Neural progenitor cell (in vitro differentiated cells): ENCODE measurements at regions not wholly inside any gene's neighbourhood (a gene's known extent, or its start where the extent isn't known, plus 50 kb on each side); places are given as distances from the start of the nearest gene placed in this dataset.

Experiments used
- DNase-seq: peaks from one replicate; pipeline ENCODE4 v3.0.0-alpha.2; 2016; ENCODE audit warnings: low spot score
- H2AFZ ChIP-seq: fragments of 200-600 bp; sonication (generic); replicated peaks from 2 replicates; pipeline ENCODE4 v1.6.1; 2016; ENCODE audit warnings: antibody characterized with exemption
- H3F3A ChIP-seq: fragments of 200-600 bp; sonication (generic); 2 replicates; pipeline ENCODE4 v1.6.1; 2016; ENCODE audit warnings: antibody characterized with exemption, low read depth
- H3K27ac ChIP-seq: fragments of 200-600 bp; sonication (generic); 2 replicates; pipeline ENCODE4 v1.5.1; 2016; ENCODE audit warnings: mild to moderate bottlenecking
- H3K27me3 ChIP-seq: fragments of 200-600 bp; sonication (generic); 2 replicates; pipeline ENCODE4 v1.6.1; 2016; ENCODE audit warnings: mild to moderate bottlenecking, moderate library complexity
- H3K36me3 ChIP-seq: fragments of 200-600 bp; sonication (generic); 2 replicates; pipeline ENCODE4 v1.5.1; 2016
- H3K4me1 ChIP-seq: fragments of 200-600 bp; sonication (generic); 2 replicates; pipeline ENCODE4 v1.6.1; 2016; ENCODE audit warnings: mixed run types
- H3K4me2 ChIP-seq: fragments of 200-600 bp; sonication (generic); 2 replicates; pipeline ENCODE4 v1.6.1; 2016
- H3K4me3 ChIP-seq: fragments of 200-600 bp; sonication (generic); 2 replicates; pipeline ENCODE4 v1.5.1; 2016
- H3K79me2 ChIP-seq: fragments of 200-600 bp; sonication (generic); 2 replicates; pipeline ENCODE4 v1.6.1; 2016; ENCODE audit warnings: low read depth
- H3K9ac ChIP-seq: fragments of 200-600 bp; sonication (generic); 2 replicates; pipeline ENCODE4 v1.6.1; 2016
- H3K9me3 ChIP-seq: fragments of 200-600 bp; sonication (generic); 2 replicates; pipeline ENCODE4 v1.5.1; 2016; ENCODE audit warnings: low read depth
- H4K20me1 ChIP-seq: fragments of 200-600 bp; sonication (generic); 2 replicates; pipeline ENCODE4 v1.6.1; 2016; ENCODE audit warnings: low read depth
- H3K27ac Mint-ChIP-seq: 3 replicates; pipeline ENCODE4 v1.8.0; 2021; ENCODE audit warnings: mixed read lengths
- H3K27me3 Mint-ChIP-seq: 2 replicates; pipeline ENCODE4 v1.8.0; 2022; ENCODE audit warnings: low read depth, mild to moderate bottlenecking, inconsistent platforms, moderate library complexity, mixed read lengths; ENCODE audit not compliant: insufficient read depth
- H3K36me3 Mint-ChIP-seq: 3 replicates; pipeline ENCODE4 v1.8.0; 2021; ENCODE audit warnings: mixed read lengths
- H3K4me1 Mint-ChIP-seq: 3 replicates; pipeline ENCODE4 v1.8.0; 2021; ENCODE audit warnings: mixed read lengths
- H3K4me3 Mint-ChIP-seq: 3 replicates; pipeline ENCODE4 v1.8.0; 2021; ENCODE audit warnings: mild to moderate bottlenecking, moderate library complexity, mixed read lengths
- H3K9me3 Mint-ChIP-seq: 3 replicates; pipeline ENCODE4 v1.8.0; 2020; ENCODE audit warnings: mixed read lengths
- EZH2 ChIP-seq: fragments of 200-600 bp; sonication (generic); IDR thresholded peaks from 2 replicates; pipeline ENCODE4 v1.6.1; 2017; ENCODE audit warnings: antibody characterized with exemption, mild to moderate bottlenecking, moderate library complexity
- EZH2phosphoT487 ChIP-seq: fragments of 200-600 bp; sonication (generic); IDR thresholded peaks from 2 replicates; pipeline ENCODE4 v1.6.1; 2017; ENCODE audit warnings: antibody characterized with exemption
- TF ChIP-seq, protein P1 (sequence below): fragments of 200-600 bp; sonication (generic); IDR thresholded peaks from 2 replicates; pipeline ENCODE4 v1.5.1; 2017; ENCODE audit warnings: antibody characterized with exemption, mild to moderate bottlenecking

DNA sequence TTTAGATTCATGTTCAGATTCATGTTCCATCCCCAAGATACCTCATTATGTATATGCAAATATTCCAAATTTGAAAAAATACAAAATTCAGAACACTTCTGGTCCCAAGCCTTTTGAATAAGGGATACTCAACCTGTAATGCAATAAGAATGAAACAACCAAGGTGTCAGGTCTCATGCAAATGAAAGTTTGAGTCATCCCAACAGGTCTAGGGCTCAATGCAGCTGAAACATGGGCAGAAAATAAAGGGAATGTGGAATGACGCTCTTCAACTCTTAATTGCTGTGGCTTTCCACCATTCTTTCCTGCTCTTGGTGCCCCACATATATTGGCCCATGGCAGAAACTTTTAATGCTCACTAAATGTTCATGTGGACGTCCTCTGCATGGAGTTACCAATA lies 107.3 kb upstream of the DAPK1 start:
- Histone ChIP-seq H2AFZ (no peak overlapping the region), H4K20me1 (no peaks in the 10 kb centered on the region), H3K9me3 (no peaks in the 10 kb centered on the region), H3K27me3 (no peaks in the 10 kb centered on the region), H3K9ac (no peak overlapping the region), H3K27ac (no peak overlapping the region), H3K4me3 (no peak overlapping the region), H3K79me2 (no peaks in the 10 kb centered on the region), H3F3A (no peaks in the 10 kb centered on the region), H3K4me2 (no peak overlapping the region), H3K4me1 (no peaks in the 10 kb centered on the region), H3K36me3 (no peaks in the 10 kb centered on the region)
- Mint-ChIP-seq H3K27ac (no peak overlapping the region), H3K4me3 (no peak overlapping the region), H3K27me3 (peaks cover 7% of the 10 kb centered on the region), H3K4me1 (no peaks in the 10 kb centered on the region), H3K9me3 (no peaks in the 10 kb centered on the region), H3K36me3 (no peaks in the 10 kb centered on the region)
- TF ChIP-seq, protein P1, sequence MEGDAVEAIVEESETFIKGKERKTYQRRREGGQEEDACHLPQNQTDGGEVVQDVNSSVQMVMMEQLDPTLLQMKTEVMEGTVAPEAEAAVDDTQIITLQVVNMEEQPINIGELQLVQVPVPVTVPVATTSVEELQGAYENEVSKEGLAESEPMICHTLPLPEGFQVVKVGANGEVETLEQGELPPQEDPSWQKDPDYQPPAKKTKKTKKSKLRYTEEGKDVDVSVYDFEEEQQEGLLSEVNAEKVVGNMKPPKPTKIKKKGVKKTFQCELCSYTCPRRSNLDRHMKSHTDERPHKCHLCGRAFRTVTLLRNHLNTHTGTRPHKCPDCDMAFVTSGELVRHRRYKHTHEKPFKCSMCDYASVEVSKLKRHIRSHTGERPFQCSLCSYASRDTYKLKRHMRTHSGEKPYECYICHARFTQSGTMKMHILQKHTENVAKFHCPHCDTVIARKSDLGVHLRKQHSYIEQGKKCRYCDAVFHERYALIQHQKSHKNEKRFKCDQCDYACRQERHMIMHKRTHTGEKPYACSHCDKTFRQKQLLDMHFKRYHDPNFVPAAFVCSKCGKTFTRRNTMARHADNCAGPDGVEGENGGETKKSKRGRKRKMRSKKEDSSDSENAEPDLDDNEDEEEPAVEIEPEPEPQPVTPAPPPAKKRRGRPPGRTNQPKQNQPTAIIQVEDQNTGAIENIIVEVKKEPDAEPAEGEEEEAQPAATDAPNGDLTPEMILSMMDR: no peak
- no peak for TF ChIP-seq EZH2phosphoT487
- no peak for TF ChIP-seq EZH2
- no peak for DNase-seq

DNA sequence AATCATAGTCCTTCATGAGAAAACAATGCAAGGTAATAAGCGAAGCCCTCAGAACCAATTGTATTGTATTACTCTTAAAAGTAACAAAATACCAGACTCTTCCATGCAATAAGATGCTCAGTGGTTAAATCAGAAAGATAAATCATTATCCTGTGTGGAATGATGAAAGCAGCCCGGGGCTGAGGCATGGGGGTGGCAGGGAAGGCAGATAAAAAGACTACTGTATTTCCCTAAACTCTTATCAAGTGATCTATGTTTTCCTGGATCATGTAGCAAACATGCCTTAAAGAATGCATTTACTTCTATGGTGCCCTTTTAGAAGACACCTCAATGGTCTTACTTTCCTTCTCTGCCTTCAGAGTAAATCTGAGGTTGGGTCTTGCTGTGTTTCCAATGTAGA lies 105.6 kb upstream of the DAPK1 start:
- Histone ChIP-seq H3K79me2 (no peaks in the 10 kb centered on the region), H3K4me2 (no peak overlapping the region)

DNA sequence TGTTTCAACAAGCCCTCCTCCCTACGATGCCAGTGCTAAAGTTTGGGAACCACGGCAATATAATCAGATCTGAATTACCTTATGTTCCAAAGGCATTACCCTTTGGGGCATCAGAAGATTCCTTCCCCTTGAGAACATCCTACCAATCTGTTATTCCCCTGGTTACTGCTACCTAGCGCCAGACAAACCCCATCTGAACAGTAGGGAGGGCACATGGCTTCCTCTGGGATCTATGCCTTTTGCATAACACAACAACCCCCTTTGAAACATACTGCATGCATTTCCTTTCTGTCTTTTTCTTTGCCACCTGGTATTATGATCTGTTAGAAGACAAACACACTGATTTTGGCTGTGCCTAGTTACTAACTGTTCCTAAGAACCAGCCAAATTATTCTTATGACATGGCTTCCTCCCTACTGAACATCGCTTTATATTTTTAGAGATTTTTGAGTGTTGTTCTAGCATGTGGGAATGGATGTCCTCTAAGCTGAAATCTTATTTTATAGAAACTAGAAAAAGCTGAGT lies 103.9 kb upstream of the DAPK1 start:
- H4K20me1 ChIP-seq: no peaks in the 10 kb centered on the region
- no peaks in the 10 kb centered on the region for H3K36me3 ChIP-seq
- no peak overlapping the region for H3K4me2 ChIP-seq
- Mint-ChIP-seq H3K4me1 (no peaks in the 10 kb centered on the region), H3K36me3 (no peaks in the 10 kb centered on the region), H3K27me3 (no peaks in the 10 kb centered on the region), H3K4me3 (no peak overlapping the region), H3K27ac (no peak overlapping the region), H3K9me3 (no peaks in the 10 kb centered on the region)
- H3K79me2 ChIP-seq: no peaks in the 10 kb centered on the region
- H3K9ac ChIP-seq: no peak overlapping the region
- H3K4me3 ChIP-seq: no peak overlapping the region
- no peaks in the 10 kb centered on the region for H3K4me1 ChIP-seq
- no peak overlapping the region for H3K27ac ChIP-seq
- H3K27me3 ChIP-seq: no peaks in the 10 kb centered on the region
- no peaks in the 10 kb centered on the region for H3F3A ChIP-seq
- TF ChIP-seq, protein P1: no peak
- TF ChIP-seq EZH2 (no peak), EZH2phosphoT487 (no peak)
- no peaks in the 10 kb centered on the region for H3K9me3 ChIP-seq
- H2AFZ ChIP-seq: no peak overlapping the region
- no peak for DNase-seq

More for the DNA sequence above, 105.6 kb upstream of the DAPK1 start:
- no peak overlapping the region for H3K9ac ChIP-seq
- no peak overlapping the region for H3K4me3 ChIP-seq
- Mint-ChIP-seq H3K27me3 (no peaks in the 10 kb centered on the region), H3K36me3 (no peaks in the 10 kb centered on the region), H3K4me3 (no peak overlapping the region), H3K27ac (no peak overlapping the region), H3K4me1 (no peaks in the 10 kb centered on the region), H3K9me3 (no peaks in the 10 kb centered on the region)
- H3F3A ChIP-seq: no peaks in the 10 kb centered on the region
- no peaks in the 10 kb centered on the region for H3K9me3 ChIP-seq
- H3K36me3 ChIP-seq: no peaks in the 10 kb centered on the region
- H4K20me1 ChIP-seq: no peaks in the 10 kb centered on the region
- H3K4me1 ChIP-seq: no peaks in the 10 kb centered on the region
- no peak for TF ChIP-seq EZH2
- TF ChIP-seq EZH2phosphoT487: no peak
- TF ChIP-seq, protein P1: no peak
- H2AFZ ChIP-seq: no peak overlapping the region
- DNase-seq: no peak
- H3K27me3 ChIP-seq: no peaks in the 10 kb centered on the region
- H3K27ac ChIP-seq: no peak overlapping the region
